Lower lobe of right lung (tissue), 2 donors: ENCODE measurements at regions not wholly inside any gene's neighbourhood (a gene's known extent, or its start where the extent isn't known, plus 50 kb on each side); places are given as distances from the start of the nearest gene placed in this dataset.

Experiments used
- ATAC-seq, 2 donors: fragments of 200-7000 bp; cut with Tn5 transposase; one replicate each; pipeline ENCODE4 v1.9.1; 2020 to 2022; ENCODE audit warnings: mild to moderate bottlenecking in 2 of 2, moderate library complexity in 2 of 2
- DNase-seq: peaks from one replicate; pipeline ENCODE4 v3.0.0-alpha.2; 2020
- H3K27ac ChIP-seq: fragments of 200-600 bp; one replicate; pipeline ENCODE4 v1.8.0; 2022
- H3K27me3 ChIP-seq: fragments of 200-600 bp; one replicate; pipeline ENCODE4 v1.8.0; 2022; ENCODE audit warnings: low read depth
- H3K36me3 ChIP-seq: fragments of 200-600 bp; one replicate; pipeline ENCODE4 v1.8.0; 2022; ENCODE audit warnings: mild to moderate bottlenecking
- H3K4me1 ChIP-seq: fragments of 200-600 bp; one replicate; pipeline ENCODE4 v1.8.0; 2022
- H3K4me3 ChIP-seq: fragments of 200-600 bp; one replicate; pipeline ENCODE4 v1.8.0; 2022; ENCODE audit warnings: mild to moderate bottlenecking
- H3K9me3 ChIP-seq: fragments of 200-600 bp; one replicate; pipeline ENCODE4 v1.8.0; 2022
- CTCF ChIP-seq: fragments of 200-600 bp; IDR thresholded peaks from one replicate; pipeline ENCODE4 v1.8.0; 2022; ENCODE audit warnings: antibody characterized with exemption, mild to moderate bottlenecking
- intact Hi-C: fragments of 100-400 bp; cut with DNase I; formaldehyde crosslinking; loops from one replicate; pipeline ENCODE4 v1.11.0; 2022
- donor health status: DM: no; HTN: yes; CAD: no; lungs with severe emphysema.

DNA sequence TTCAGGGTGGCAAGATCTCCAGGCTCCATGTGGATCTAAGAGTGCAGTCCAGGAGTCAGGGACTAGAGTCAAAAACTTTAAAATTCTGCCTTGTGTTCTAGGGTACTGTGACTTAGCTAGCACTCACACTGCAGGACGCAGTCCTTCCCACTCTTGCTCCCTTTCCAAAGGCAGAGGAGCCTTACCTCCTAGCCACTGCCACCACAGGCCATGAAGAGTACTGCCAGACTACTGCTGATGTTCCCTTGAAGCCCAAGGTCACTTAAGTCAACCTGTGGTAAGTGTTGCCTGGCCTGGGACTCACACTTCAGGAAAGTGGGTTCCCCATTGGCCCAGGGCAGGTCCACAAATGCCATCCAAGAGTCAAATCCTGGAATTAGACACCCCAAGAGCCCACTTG lies 632.2 kb downstream of the PCDH19 start:
- intact Hi-C loops, result no loop called here
- no peaks in the 10 kb centered on the region for H3K36me3 ChIP-seq

DNA sequence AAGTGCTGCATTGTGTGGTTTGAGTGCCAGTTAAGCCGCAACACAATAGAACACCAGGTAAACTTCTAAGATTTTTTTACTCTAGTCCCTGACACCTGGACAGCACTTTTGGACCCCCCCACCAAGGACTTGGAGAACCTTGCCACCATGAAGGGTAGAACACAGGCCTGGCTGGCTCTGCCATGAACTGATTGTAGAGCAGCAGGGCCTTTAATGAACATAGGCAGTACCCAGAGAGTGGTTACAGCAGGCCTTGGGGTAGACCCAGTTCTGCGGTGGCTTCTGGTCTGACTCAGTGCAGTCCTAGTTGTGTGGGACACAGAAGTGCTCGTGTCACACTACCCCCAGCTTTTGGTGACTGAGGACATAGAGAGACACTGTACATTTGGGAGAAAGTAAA lies 648.3 kb downstream of the PCDH19 start:
- no peak for ATAC-seq
- no peak for DNase-seq
- H3K9me3 ChIP-seq, result no peaks in the 10 kb centered on the region
- no peaks in the 10 kb centered on the region for H3K27me3 ChIP-seq
- H3K4me3 ChIP-seq, result no peak overlapping the region
- H3K27ac ChIP-seq, result no peak overlapping the region
- intact Hi-C loops, result no loop called here
- H3K4me1 ChIP-seq, result no peaks in the 10 kb centered on the region
- no peak for TF ChIP-seq CTCF
- H3K36me3 ChIP-seq, result no peaks in the 10 kb centered on the region

More for the DNA sequence above, 632.2 kb downstream of the PCDH19 start:
- Histone ChIP-seq H3K27me3 (no peaks in the 10 kb centered on the region), H3K9me3 (no peaks in the 10 kb centered on the region), H3K27ac (no peak overlapping the region), H3K4me1 (no peaks in the 10 kb centered on the region), H3K4me3 (no peak overlapping the region)
- DNase-seq, result no peak
- TF ChIP-seq CTCF, result no peak
- no peak for ATAC-seq

- Histone ChIP-seq H3K27ac (no peak overlapping the region), H3K4me3 (no peak overlapping the region), H3K27me3 (no peaks in the 10 kb centered on the region), H3K4me1 (no peaks in the 10 kb centered on the region), H3K36me3 (no peaks in the 10 kb centered on the region), H3K9me3 (no peaks in the 10 kb centered on the region)
- intact Hi-C loops, result no loop called here
- DNase-seq (no peak), ATAC-seq (no peak)
- no peak for TF ChIP-seq CTCF
Measured at GRCh38 chrX:99752776-99753175, 657.3 kb downstream of the PCDH19 start.

GRCh38 chrX:99750721-99751120 lies 659.4 kb downstream of the PCDH19 start:
- Histone ChIP-seq H3K4me1 (no peaks in the 10 kb centered on the region), H3K9me3 (no peaks in the 10 kb centered on the region), H3K27ac (no peak overlapping the region), H3K4me3 (no peak overlapping the region), H3K27me3 (no peaks in the 10 kb centered on the region), H3K36me3 (no peaks in the 10 kb centered on the region)
- no peak for DNase-seq
- ATAC-seq, result no peak
- intact Hi-C loops, result no loop called here
- TF ChIP-seq CTCF, result no peak

GRCh38 chrX:99722094-99722493 lies 688.0 kb downstream of the PCDH19 start:
- Histone ChIP-seq H3K9me3 (no peaks in the 10 kb centered on the region), H3K27ac (no peak overlapping the region), H3K4me3 (no peak overlapping the region), H3K27me3 (no peaks in the 10 kb centered on the region), H3K36me3 (no peaks in the 10 kb centered on the region), H3K4me1 (no peaks in the 10 kb centered on the region)
- ATAC-seq (no peak), DNase-seq (no peak)
- TF ChIP-seq CTCF, result no peak
- intact Hi-C loops, result no loop called here

- no peak for DNase-seq
- Histone ChIP-seq H3K36me3 (no peaks in the 10 kb centered on the region), H3K27ac (no peak overlapping the region), H3K4me1 (no peaks in the 10 kb centered on the region), H3K27me3 (no peaks in the 10 kb centered on the region), H3K4me3 (no peak overlapping the region), H3K9me3 (no peaks in the 10 kb centered on the region)
- TF ChIP-seq CTCF, result no peak
- intact Hi-C loops, result no loop called here
- no peak for ATAC-seq
Measured at GRCh38 chrX:99719140-99719539, 690.9 kb downstream of the PCDH19 start.
